OCI-LY7 (cell line): ENCODE measurements at regions not wholly inside any gene's neighbourhood (a gene's known extent, or its start where the extent isn't known, plus 50 kb on each side); places are given as distances from the start of the nearest gene placed in this dataset.
"Not testable (repeated sequence)": the region's sequence is repeated elsewhere in the genome, so short reads cannot be mapped to it uniquely, and the experiment has no call there.

Experiments used
- BruUV-seq: library from RNA; stranded (reverse); fragments of 400-500 nt; replicated peaks from 2 replicates; lab custom pipeline; 2021; lab: Mats Ljungman, UMichigan
- CTCF ChIA-PET: fragments of 300-600 bp; sonication (Branson Sonifier 250); formaldehyde crosslinking; loops from one replicate; lab custom pipeline; 2022; ENCODE audit warnings: antibody characterized with exemption; ENCODE audit not compliant: unreplicated experiment; lab: Charles Lee
- POLR2A ChIA-PET: fragments of 300-600 bp; sonication (Branson Sonifier 250); formaldehyde crosslinking; loops from one replicate; lab custom pipeline; 2022; ENCODE audit warnings: antibody characterized with exemption; lab: Charles Lee
- DNase-seq: peaks from one replicate; pipeline ENCODE4 v3.0.0-alpha.2; 2015; ENCODE audit warnings: low spot score
- H2AFZ ChIP-seq: fragments of 200-600 bp; sonication (generic), shearing (Covaris generic); 2 replicates; pipeline ENCODE4 v1.6.1; 2014; ENCODE audit warnings: mild to moderate bottlenecking, antibody characterized with exemption, low read length, moderate library complexity
- H3K27ac ChIP-seq: fragments of 200-600 bp; sonication (generic); 2 replicates; pipeline ENCODE4 v1.5.1; 2014; ENCODE audit warnings: mixed run types, low read depth, mild to moderate bottlenecking, moderate library complexity, low read length, inconsistent platforms; ENCODE audit not compliant: poor library complexity, severe bottlenecking
- H3K36me3 ChIP-seq: fragments of 200-600 bp; sonication (generic); 2 replicates; pipeline ENCODE4 v1.6.1; 2014; ENCODE audit warnings: mild to moderate bottlenecking, antibody characterized with exemption, low read length, moderate library complexity, mixed read lengths; ENCODE audit not compliant: insufficient read depth
- H3K4me1 ChIP-seq: fragments of 200-600 bp; sonication (generic); 2 replicates; pipeline ENCODE4 v1.5.1; 2014; ENCODE audit warnings: mild to moderate bottlenecking, low read length; ENCODE audit not compliant: insufficient read depth, poor library complexity, severe bottlenecking
- H3K4me2 ChIP-seq: fragments of 200-600 bp; sonication (generic); 2 replicates; pipeline ENCODE4 v1.6.1; 2014; ENCODE audit warnings: mild to moderate bottlenecking, low read length
- H3K4me3 ChIP-seq: fragments of 200-600 bp; sonication (generic); 2 replicates; pipeline ENCODE4 v1.5.1; 2014; ENCODE audit warnings: mild to moderate bottlenecking, low read depth, low read length; ENCODE audit not compliant: poor library complexity, severe bottlenecking
- H3K79me2 ChIP-seq: fragments of 200-600 bp; sonication (generic); 2 replicates; pipeline ENCODE4 v1.6.1; 2016; ENCODE audit warnings: low read depth, mild to moderate bottlenecking, low read length, moderate library complexity, mixed read lengths; ENCODE audit not compliant: insufficient read depth
- H3K9me2 ChIP-seq: fragments of 200-600 bp; sonication (generic); 2 replicates; pipeline ENCODE4 v1.6.1; 2016; ENCODE audit warnings: mild to moderate bottlenecking, low read length, mixed read lengths; ENCODE audit not compliant: insufficient read depth
- H3K9me3 ChIP-seq: fragments of 200-600 bp; sonication (generic); 2 replicates; pipeline ENCODE4 v1.6.1; 2014; ENCODE audit warnings: mild to moderate bottlenecking, mixed run types, low read length, mixed read lengths
- H4K20me1 ChIP-seq: fragments of 200-600 bp; sonication (generic); 2 replicates; pipeline ENCODE4 v1.6.1; 2014; ENCODE audit warnings: mild to moderate bottlenecking, antibody characterized with exemption, low read length, moderate library complexity, mixed read lengths; ENCODE audit not compliant: insufficient read depth
- EZH2phosphoT487 ChIP-seq: fragments of 200-600 bp; sonication (generic); IDR thresholded peaks from 2 replicates; pipeline ENCODE4 v1.6.1; 2018; ENCODE audit warnings: low read depth, borderline replicate concordance, mild to moderate bottlenecking, mixed run types, antibody characterized with exemption, low read length, moderate library complexity, mixed read lengths
- intact Hi-C: fragments of 100-400 bp; cut with micrococcal nuclease; formaldehyde crosslinking; loops from one replicate; pipeline ENCODE4 v1.10.0; 2022; ENCODE audit not compliant: unreplicated experiment
- TF ChIP-seq, protein P1 (sequence below): fragments of 200-600 bp; sonication (generic); conservative IDR thresholded peaks from 2 replicates; pipeline ENCODE4 v1.5.1; 2014; ENCODE audit warnings: mild to moderate bottlenecking, antibody characterized with exemption, low read length, moderate library complexity, mixed read lengths

DNA sequence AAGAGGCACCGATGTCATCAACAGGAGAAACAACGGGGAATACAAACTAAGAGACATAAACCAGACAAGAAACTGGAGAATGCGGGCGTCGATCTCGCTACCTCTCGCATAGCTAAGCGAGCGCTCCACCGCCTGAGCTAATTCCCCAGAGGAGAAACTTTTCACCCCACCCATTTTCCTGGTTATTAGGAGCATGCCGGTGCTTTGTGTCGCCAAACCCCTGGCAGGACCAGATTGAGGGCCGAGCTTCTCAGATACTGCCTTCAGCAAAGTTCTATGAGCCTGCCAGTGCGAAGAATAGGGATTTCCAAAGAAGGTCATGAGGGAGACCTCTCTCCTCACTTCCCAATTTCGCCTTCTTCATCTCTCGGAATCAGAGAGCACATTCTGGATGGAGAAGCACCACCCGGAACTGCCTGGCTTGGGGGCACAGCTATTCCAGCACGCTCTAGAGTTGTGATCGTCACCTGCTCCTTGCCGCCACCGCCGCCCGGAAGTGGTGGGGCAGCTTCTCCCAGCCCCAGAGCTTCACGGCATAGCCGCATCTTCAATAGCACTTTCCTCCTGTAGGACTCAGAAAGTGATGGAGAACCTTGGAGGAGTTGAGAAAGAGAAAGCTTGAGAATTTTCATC is 89.7 kb upstream of the ZNF322 start:
- H4K20me1 ChIP-seq, H2AFZ ChIP-seq, BruUV-seq, intact Hi-C loops, H3K9me3 ChIP-seq, H3K9me2 ChIP-seq, DNase-seq, H3K36me3 ChIP-seq, H3K79me2 ChIP-seq, H3K4me3 ChIP-seq, H3K4me1 ChIP-seq, POLR2A ChIA-PET, H3K4me2 ChIP-seq, H3K27ac ChIP-seq, CTCF ChIA-PET: not testable (repeated sequence)

DNA sequence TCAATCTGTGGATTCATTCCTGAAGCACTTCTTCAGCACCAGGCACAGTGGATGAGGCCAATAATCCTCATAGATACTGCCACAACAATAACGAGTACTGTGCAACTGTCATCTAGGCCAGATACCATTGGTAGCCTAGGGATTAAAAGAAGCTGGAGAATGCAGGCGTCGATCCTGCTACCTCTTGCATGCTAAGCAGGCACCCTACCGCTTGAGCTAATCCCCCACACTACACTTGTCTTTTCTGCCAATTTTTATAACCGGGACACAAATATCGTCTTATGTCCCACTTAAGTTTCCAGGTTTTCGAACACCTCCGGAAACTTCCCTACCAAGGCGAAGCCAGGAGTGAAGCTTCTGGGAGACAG is 90.2 kb upstream of the ZNF322 start:
- H2AFZ ChIP-seq = not testable (repeated sequence)

DNA sequence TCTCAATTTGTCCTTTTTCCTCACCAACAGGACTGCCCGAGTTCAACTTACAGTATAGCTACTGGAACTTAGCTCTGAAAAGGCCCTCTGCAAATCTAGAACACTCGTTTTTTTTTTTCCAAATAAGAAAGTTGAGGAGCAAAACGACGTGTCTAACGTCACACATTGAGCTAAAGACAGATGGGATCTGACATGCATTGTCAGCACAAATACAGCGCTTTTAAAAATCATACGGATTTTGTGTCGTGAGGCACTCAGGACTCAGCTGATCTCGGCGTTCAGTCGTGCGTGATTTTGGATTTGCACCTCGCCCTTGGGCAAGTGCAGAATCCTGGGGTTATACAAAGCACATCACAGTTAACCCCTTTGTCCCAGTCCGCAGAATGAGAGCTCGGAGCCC is 94.7 kb upstream of the ZNF322 start:
- H4K20me1 ChIP-seq = no peaks in the 10 kb centered on the region
- H2AFZ ChIP-seq = no peak overlapping the region
- H3K4me2 ChIP-seq = no peak overlapping the region
- no peak for TF ChIP-seq EZH2phosphoT487
- TF ChIP-seq, protein P1, sequence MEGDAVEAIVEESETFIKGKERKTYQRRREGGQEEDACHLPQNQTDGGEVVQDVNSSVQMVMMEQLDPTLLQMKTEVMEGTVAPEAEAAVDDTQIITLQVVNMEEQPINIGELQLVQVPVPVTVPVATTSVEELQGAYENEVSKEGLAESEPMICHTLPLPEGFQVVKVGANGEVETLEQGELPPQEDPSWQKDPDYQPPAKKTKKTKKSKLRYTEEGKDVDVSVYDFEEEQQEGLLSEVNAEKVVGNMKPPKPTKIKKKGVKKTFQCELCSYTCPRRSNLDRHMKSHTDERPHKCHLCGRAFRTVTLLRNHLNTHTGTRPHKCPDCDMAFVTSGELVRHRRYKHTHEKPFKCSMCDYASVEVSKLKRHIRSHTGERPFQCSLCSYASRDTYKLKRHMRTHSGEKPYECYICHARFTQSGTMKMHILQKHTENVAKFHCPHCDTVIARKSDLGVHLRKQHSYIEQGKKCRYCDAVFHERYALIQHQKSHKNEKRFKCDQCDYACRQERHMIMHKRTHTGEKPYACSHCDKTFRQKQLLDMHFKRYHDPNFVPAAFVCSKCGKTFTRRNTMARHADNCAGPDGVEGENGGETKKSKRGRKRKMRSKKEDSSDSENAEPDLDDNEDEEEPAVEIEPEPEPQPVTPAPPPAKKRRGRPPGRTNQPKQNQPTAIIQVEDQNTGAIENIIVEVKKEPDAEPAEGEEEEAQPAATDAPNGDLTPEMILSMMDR = no peak
- intact Hi-C loops = no loop called here
- H3K4me1 ChIP-seq = no peaks in the 10 kb centered on the region
- H3K79me2 ChIP-seq = no peaks in the 10 kb centered on the region
- no peak overlapping the region for H3K4me3 ChIP-seq
- no peak for DNase-seq
- BruUV-seq = no TSS peak
- no peak overlapping the region for H3K27ac ChIP-seq
- H3K36me3 ChIP-seq = no peaks in the 10 kb centered on the region
- H3K9me2 ChIP-seq = no peaks in the 10 kb centered on the region
- no peaks in the 10 kb centered on the region for H3K9me3 ChIP-seq
- CTCF ChIA-PET = no interaction called here
- POLR2A ChIA-PET = no interaction called here

More for the DNA sequence above, 90.2 kb upstream of the ZNF322 start:
- H3K27ac ChIP-seq, H3K4me2 ChIP-seq, H3K79me2 ChIP-seq, H3K4me3 ChIP-seq, POLR2A ChIA-PET, intact Hi-C loops, CTCF ChIA-PET, H3K9me2 ChIP-seq, DNase-seq, H3K36me3 ChIP-seq, H3K9me3 ChIP-seq, BruUV-seq, H3K4me1 ChIP-seq, H4K20me1 ChIP-seq: not testable (repeated sequence)

DNA sequence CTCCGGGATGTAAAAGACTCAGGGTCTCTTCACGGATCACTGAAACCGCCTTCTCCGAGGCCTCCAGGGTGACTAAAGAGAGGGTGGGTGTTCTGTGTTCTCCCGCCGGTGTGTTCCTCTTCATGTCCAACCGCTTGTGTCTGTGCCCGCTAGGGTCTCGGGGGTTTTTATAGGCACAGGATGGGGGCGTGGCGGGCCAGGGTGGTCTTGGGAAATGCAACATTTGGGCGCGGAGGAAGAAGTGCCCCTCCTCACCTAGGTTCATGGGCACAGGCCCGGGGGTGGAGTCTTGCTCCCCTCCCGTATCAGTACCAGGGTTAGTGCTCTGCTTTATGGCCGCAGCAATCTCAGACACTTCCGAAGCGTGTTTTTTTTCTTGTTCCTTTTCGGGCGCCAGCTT is 95.3 kb upstream of the ZNF322 start:
- intact Hi-C loops, H3K9me3 ChIP-seq, POLR2A ChIA-PET, DNase-seq, BruUV-seq, H3K79me2 ChIP-seq, H3K4me1 ChIP-seq, H3K4me3 ChIP-seq, H2AFZ ChIP-seq, H3K4me2 ChIP-seq, H4K20me1 ChIP-seq, H3K9me2 ChIP-seq, H3K36me3 ChIP-seq, H3K27ac ChIP-seq, CTCF ChIA-PET: not testable (repeated sequence)

DNA sequence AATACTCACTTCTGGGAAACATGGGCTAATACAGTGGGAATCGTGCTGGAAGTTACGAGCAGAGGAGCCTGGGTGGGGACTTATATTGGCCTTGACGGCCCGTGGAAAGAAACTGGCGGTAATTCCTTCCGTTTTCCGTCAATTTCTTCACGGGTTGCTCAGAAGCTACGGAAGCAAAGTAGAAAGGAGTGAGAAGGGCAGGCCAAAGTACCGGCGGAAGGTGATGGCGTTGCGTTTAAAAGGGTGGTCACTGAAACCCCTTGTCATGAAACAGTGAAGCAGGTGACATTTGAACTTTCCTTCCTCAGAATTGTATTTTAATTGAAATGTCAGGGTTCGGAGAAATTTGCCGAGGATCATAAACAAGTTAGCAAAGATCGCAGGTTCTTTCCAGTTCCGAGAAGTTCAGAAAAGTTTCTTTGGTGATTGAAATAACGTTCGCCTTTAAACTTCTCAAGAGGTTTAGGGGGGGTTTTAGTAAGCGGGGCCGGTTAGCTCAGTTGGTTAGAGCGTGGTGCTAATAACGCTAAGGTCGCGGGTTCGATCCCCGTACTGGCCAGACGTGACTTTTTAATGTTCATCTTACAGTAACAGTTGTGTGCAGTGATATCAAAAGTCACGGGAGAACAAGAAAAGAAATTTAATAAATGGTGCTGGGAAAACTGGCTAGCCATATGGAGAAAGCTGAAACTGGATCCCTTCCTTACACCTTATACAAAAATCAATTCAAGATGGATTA is 96.7 kb upstream of the ZNF322 start:
- H3K9me2 ChIP-seq, H4K20me1 ChIP-seq, H3K4me3 ChIP-seq, H3K27ac ChIP-seq, DNase-seq, BruUV-seq, H3K4me1 ChIP-seq, H3K9me3 ChIP-seq, CTCF ChIA-PET, intact Hi-C loops, H3K4me2 ChIP-seq, POLR2A ChIA-PET, H3K36me3 ChIP-seq, H3K79me2 ChIP-seq, H2AFZ ChIP-seq: not testable (repeated sequence)
